Tibial nerve (tissue), 4 donors: ENCODE measurements at regions not wholly inside any gene's neighbourhood (a gene's known extent, or its start where the extent isn't known, plus 50 kb on each side); places are given as distances from the start of the nearest gene placed in this dataset.

ENCODE experiments used
- DNase-seq, 2 donors: peaks; one replicate each; pipeline ENCODE4 v3.0.0-alpha.2; 2019; ENCODE audit warnings: low spot score in 2 of 2
- H3K27ac ChIP-seq, 4 donors: fragments of 200-600 bp; sonication (generic) in 3 of 4; one replicate each; pipeline ENCODE4 v1.5.1; 2017 to 2019; ENCODE audit warnings: mild to moderate bottlenecking in 1 of 4
- H3K27me3 ChIP-seq, 2 donors: fragments of 200-600 bp; sonication (generic) in 1 of 2; one replicate each; pipeline versions ENCODE4 v1.5.1 to v1.6.0; 2017 to 2019
- H3K36me3 ChIP-seq, 3 donors: fragments of 200-600 bp; sonication (generic); one replicate each; pipeline ENCODE4 v1.5.1; 2018 to 2019
- H3K4me1 ChIP-seq, 4 donors: fragments of 200-600 bp; sonication (generic) in 3 of 4; one replicate each; pipeline ENCODE4 v1.5.1; 2017 to 2019
- H3K4me3 ChIP-seq, 4 donors: fragments of 200-600 bp; sonication (generic) in 3 of 4; one replicate each; pipeline ENCODE4 v1.5.1; 2017 to 2019; ENCODE audit warnings: mild to moderate bottlenecking in 1 of 4, moderate library complexity in 1 of 4
- H3K9me3 ChIP-seq, 4 donors: fragments of 200-600 bp; sonication (generic) in 3 of 4; one replicate each; pipeline ENCODE4 v1.5.1; 2017 to 2019
- CTCF ChIP-seq, 5 experiments: fragments of 200-600 bp in 3 of 5; fragments of 450-650 bp in 2 of 5; sonication (generic) in 3 of 5; IDR thresholded peaks; one replicate each; pipeline ENCODE4 v1.5.1; 2016 to 2019; ENCODE audit warnings: antibody characterized with exemption in 5 of 5, mild to moderate bottlenecking in 3 of 5, moderate library complexity in 2 of 5
- EP300 ChIP-seq, 2 donors: sonication (generic); formaldehyde crosslinking; IDR thresholded peaks; one replicate each; pipeline ENCODE4 v1.6.1; 2017; ENCODE audit warnings: antibody characterized with exemption in 2 of 2, mild to moderate bottlenecking in 1 of 2
- POLR2A ChIP-seq, 2 donors: fragments of 450-650 bp; IDR thresholded peaks; one replicate each; pipeline ENCODE4 v1.6.1; 2017; ENCODE audit warnings: antibody characterized with exemption in 2 of 2, mild to moderate bottlenecking in 2 of 2, moderate library complexity in 2 of 2
- WGBS, 2 donors: methylation state at CpG; one replicate each; pipeline ENCODE4 v1.1.5; 2018; 5-methylcytosine and 5-hydroxymethylcytosine counted together

DNA sequence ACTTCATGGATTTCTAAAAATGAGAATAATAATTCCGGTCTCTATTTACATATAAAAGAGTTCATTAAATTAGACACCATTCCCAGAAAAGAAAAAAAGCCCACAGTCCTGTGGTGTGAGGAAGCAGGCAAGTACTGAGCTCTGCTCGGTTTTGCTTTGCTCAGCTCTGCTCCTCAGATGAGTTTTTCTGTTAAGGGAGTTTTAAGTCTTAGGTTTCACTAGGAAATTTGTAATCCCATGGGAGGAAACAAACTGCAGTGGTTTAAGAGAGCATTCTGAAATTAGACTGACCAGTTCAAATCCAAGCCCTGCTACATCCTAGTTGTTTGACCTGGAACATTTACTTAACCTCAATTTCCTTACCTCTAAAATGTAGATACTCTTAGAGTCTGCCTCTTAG, 338.6 kb upstream of the MMADHC start:
- WGBS, 2 donors = 42 to 54% methylated on average over 2 of the region's 2 CpGs
- peaks cover 0 to 6% (median 2%) of the 10 kb centered on the region in 4 donors for H3K9me3 ChIP-seq

DNA sequence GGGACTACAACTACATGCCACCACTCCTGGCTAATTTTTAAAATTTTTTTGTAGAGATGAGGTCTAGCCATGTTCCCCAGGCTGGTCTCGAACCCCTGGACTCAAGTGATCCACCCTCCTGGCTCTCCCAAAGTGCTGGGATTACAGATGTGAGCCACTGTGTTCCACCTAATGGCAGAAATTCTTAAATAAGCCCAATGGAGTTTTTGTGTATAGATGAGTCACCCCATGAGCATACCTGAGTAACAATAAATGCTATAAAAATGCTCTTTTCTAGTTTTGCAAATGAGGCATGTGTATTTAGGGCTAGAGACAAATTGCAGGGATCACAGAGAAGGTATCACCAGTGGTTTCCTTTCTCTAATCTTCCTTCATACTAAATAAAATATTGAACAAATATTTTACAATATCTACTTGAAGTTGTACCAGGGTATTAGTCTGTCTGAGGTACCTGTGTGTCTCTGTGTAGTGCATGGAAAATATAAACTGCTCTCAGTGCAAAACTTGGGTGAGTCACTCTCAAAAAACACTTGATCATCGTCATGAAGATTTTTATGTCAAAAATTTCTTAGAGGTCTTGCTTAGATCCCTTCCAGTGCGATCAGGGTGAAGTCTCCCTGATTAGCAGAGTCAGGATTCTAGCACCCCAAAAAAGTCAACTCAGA, 337.1 kb upstream of the MMADHC start:
- Histone ChIP-seq H3K4me1 (no peaks in the 10 kb centered on the region), H3K27ac (no peak overlapping the region)
- 75 to 89% methylated on average over 3 of the region's 3 CpGs for WGBS, 2 donors

More for the DNA sequence above, 338.6 kb upstream of the MMADHC start:
- TF ChIP-seq POLR2A (IDR thresholded peaks at IDR 0.05) = no peak
- no peak for TF ChIP-seq EP300 (IDR thresholded peaks at IDR 0.05)
- no peak for TF ChIP-seq CTCF (IDR thresholded peaks at IDR 0.05)
- Histone ChIP-seq H3K36me3 (no peaks in the 10 kb centered on the region), H3K27me3 (no peaks in the 10 kb centered on the region), H3K4me3 (no peak overlapping the region), H3K4me1 (no peaks in the 10 kb centered on the region), H3K27ac (no peak overlapping the region)
- no peak for DNase-seq

GRCh38 chr2:149924028-149924427, 336.5 kb upstream of the MMADHC start:
- 74 to 75% methylated on average over 3 of the region's 3 CpGs for WGBS, 2 donors
- DNase-seq = no peak
- Histone ChIP-seq H3K4me3 (no peak overlapping the region), H3K36me3 (no peaks in the 10 kb centered on the region), H3K27ac (no peak overlapping the region), H3K4me1 (no peaks in the 10 kb centered on the region), H3K9me3 (peaks cover 0 to 17% (median 5%) of the 10 kb centered on the region in 4 donors), H3K27me3 (no peaks in the 10 kb centered on the region)
- no peak for TF ChIP-seq EP300 (IDR thresholded peaks at IDR 0.05)
- no peak for TF ChIP-seq POLR2A (IDR thresholded peaks at IDR 0.05)
- TF ChIP-seq CTCF (IDR thresholded peaks at IDR 0.05) = no peak

More for the DNA sequence above, 337.1 kb upstream of the MMADHC start:
- Histone ChIP-seq H3K9me3 (peaks cover 0 to 17% (median 4%) of the 10 kb centered on the region in 4 donors), H3K36me3 (no peaks in the 10 kb centered on the region), H3K4me3 (no peak overlapping the region), H3K27me3 (no peaks in the 10 kb centered on the region)
- TF ChIP-seq CTCF (IDR thresholded peaks at IDR 0.05) (no peak), EP300 (IDR thresholded peaks at IDR 0.05) (no peak), POLR2A (IDR thresholded peaks at IDR 0.05) (no peak)
- DNase-seq = no peak

DNA sequence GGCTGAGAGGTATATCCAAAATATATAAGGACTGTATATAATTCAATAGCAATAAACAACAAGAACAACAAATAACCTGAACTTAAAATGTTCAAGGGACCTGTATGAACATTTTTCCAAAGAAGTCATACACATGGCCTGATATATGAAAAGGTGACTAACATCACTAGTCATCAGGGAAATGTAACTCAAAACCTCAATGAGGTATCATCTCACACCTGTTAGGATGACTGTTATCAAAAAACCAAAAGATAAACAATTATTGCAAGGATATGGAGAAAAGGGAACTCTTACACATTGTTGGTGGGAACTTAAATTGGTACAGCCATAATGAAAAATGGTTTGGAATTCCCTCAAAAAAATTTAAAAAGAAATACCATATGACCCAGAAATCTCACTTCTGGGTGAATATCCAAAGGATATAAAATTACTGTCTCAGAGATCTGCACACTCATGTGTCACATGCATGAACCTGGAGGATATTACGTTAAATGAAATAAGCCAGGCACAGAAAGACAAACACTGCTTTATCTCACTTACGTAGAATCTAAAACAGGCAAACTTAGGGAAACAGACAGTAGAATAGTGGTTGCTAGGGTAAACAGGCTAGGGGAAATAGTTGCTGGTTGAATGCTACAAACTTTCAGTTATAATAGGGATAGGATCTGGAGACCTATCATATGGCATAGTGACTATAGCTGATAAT, 334.5 kb upstream of the MMADHC start:
- no peaks in the 10 kb centered on the region for H3K27me3 ChIP-seq
- H3K27ac ChIP-seq = no peak overlapping the region
- no peak overlapping the region for H3K4me3 ChIP-seq
- 86 to 92% methylated on average over 2 of the region's 2 CpGs for WGBS, 2 donors
- H3K4me1 ChIP-seq = no peaks in the 10 kb centered on the region
- TF ChIP-seq CTCF (IDR thresholded peaks at IDR 0.05) (no peak), POLR2A (IDR thresholded peaks at IDR 0.05) (no peak), EP300 (IDR thresholded peaks at IDR 0.05) (no peak)
- no peak for DNase-seq
- H3K9me3 ChIP-seq = peaks cover 0 to 26% (median 5%) of the 10 kb centered on the region in 4 donors
- H3K36me3 ChIP-seq = no peaks in the 10 kb centered on the region

DNA sequence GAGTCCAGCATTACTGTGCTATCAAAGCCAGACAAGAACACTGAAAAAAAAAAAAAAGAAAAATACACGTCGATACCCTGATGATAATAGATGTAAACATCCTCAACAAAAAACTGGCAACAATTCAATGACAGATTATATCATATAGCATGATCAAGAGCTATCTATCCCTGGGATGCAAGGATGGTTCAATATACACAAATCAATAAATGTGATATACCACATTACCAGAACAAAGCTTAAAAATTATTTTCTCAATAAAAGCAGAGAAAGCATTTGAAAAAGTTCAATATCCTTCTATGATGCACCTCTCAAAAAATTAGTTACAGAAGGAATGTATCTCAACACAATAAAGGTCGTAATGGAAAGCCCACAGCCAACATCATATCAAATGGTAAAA, 332.8 kb upstream of the MMADHC start:
- 94 to 96% methylated on average over 3 of the region's 3 CpGs for WGBS, 2 donors
- H3K4me1 ChIP-seq = no peaks in the 10 kb centered on the region
- DNase-seq = no peak
- H3K27ac ChIP-seq = no peak overlapping the region
- peaks cover 0 to 32% (median 5%) of the 10 kb centered on the region in 4 donors for H3K9me3 ChIP-seq
- H3K36me3 ChIP-seq = no peaks in the 10 kb centered on the region
- H3K4me3 ChIP-seq = no peak overlapping the region
- TF ChIP-seq POLR2A (IDR thresholded peaks at IDR 0.05) = no peak
- TF ChIP-seq CTCF (IDR thresholded peaks at IDR 0.05) = no peak
- TF ChIP-seq EP300 (IDR thresholded peaks at IDR 0.05) = no peak
- no peaks in the 10 kb centered on the region for H3K27me3 ChIP-seq
